Mesenchymal stem cell (in vitro differentiated cells and primary cell): ENCODE measurements at regions not wholly inside any gene's neighbourhood (a gene's known extent, or its start where the extent isn't known, plus 50 kb on each side); places are given as distances from the start of the nearest gene placed in this dataset.

Experiments used
- DNase-seq: peaks from one replicate; pipeline ENCODE4 v3.0.0-alpha.2; 2013
- H2AFZ ChIP-seq: one replicate; pipeline ENCODE4 v1.6.1; 2013; ENCODE audit warnings: low read depth, mild to moderate bottlenecking, control low read depth, inconsistent platforms, low read length, moderate library complexity
- H2AK5ac ChIP-seq: 2 replicates; pipeline ENCODE4 v1.6.1; 2013; ENCODE audit warnings: low read length, moderate library complexity, mild to moderate bottlenecking, inconsistent platforms; ENCODE audit not compliant: severe bottlenecking
- H2BK120ac ChIP-seq: one replicate; pipeline ENCODE4 v1.6.1; 2013; ENCODE audit warnings: low read depth, mild to moderate bottlenecking, inconsistent platforms, low read length, moderate library complexity
- H2BK12ac ChIP-seq, 2 experiments: one replicate each; pipeline ENCODE4 v1.6.1; 2013; ENCODE audit warnings: inconsistent platforms in 2 of 2, low read length in 2 of 2, mild to moderate bottlenecking in 2 of 2, moderate library complexity in 2 of 2, control low read depth in 1 of 2
- H2BK15ac ChIP-seq: one replicate; pipeline ENCODE4 v1.6.1; 2013; ENCODE audit warnings: mild to moderate bottlenecking, low read depth, inconsistent platforms; ENCODE audit not compliant: poor library complexity, severe bottlenecking
- H2BK5ac ChIP-seq: 2 replicates; pipeline ENCODE4 v1.6.1; 2013; ENCODE audit warnings: low read depth, mild to moderate bottlenecking, low read length, control low read depth, inconsistent platforms; ENCODE audit not compliant: poor library complexity, severe bottlenecking
- H3K14ac ChIP-seq, 2 experiments: one replicate each; pipeline ENCODE4 v1.6.1; 2013; ENCODE audit warnings: inconsistent platforms in 2 of 2, low read length in 2 of 2, control low read depth in 1 of 2, mild to moderate bottlenecking in 1 of 2, moderate library complexity in 1 of 2
- H3K18ac ChIP-seq, 2 experiments: one replicate each; pipeline ENCODE4 v1.6.1; 2013; ENCODE audit warnings: inconsistent platforms in 2 of 2, low read length in 2 of 2, control low read depth in 1 of 2, low read depth in 1 of 2, mild to moderate bottlenecking in 1 of 2
- H3K23ac ChIP-seq, 2 experiments: one replicate each; pipeline ENCODE4 v1.6.1; 2013; ENCODE audit warnings: inconsistent platforms in 2 of 2, low read length in 2 of 2, mild to moderate bottlenecking in 2 of 2, moderate library complexity in 2 of 2, control low read depth in 1 of 2
- H3K27ac ChIP-seq: 2 replicates; pipeline ENCODE4 v1.5.1; 2013; ENCODE audit warnings: mild to moderate bottlenecking, moderate library complexity, low read length, control low read depth, inconsistent platforms; ENCODE audit not compliant: poor library complexity, severe bottlenecking
- H3K27me3 ChIP-seq, 2 experiments: 2 replicates each; pipeline versions ENCODE4 v1.6.1 to v1.7.0; 2013; ENCODE audit warnings: low read length in 2 of 2, mild to moderate bottlenecking in 2 of 2, moderate library complexity in 2 of 2, control low read depth in 1 of 2, inconsistent platforms in 1 of 2; ENCODE audit not compliant: control insufficient read depth in 1 of 2, insufficient read depth in 1 of 2
- H3K36me3 ChIP-seq, 2 experiments: 2 replicates each; pipeline versions ENCODE4 v1.6.1 to v1.7.0; 2013; ENCODE audit warnings: low read length in 2 of 2, control low read depth in 1 of 2, inconsistent platforms in 1 of 2, low read depth in 1 of 2, mild to moderate bottlenecking in 1 of 2; ENCODE audit not compliant: insufficient read depth in 2 of 2, control insufficient read depth in 1 of 2
- H3K4ac ChIP-seq, 2 experiments: one replicate each; pipeline ENCODE4 v1.6.1; 2013; ENCODE audit warnings: inconsistent platforms in 2 of 2, low read length in 2 of 2, mild to moderate bottlenecking in 2 of 2, moderate library complexity in 2 of 2, control low read depth in 1 of 2, low read depth in 1 of 2
- H3K4me1 ChIP-seq: 2 replicates; pipeline ENCODE4 v1.6.1; 2013; ENCODE audit warnings: low read depth, low read length, control low read depth; ENCODE audit not compliant: control insufficient read depth, insufficient read depth
- H3K4me2 ChIP-seq: 2 replicates; pipeline ENCODE4 v1.6.1; 2013; ENCODE audit warnings: low read length, mild to moderate bottlenecking, inconsistent platforms; ENCODE audit not compliant: poor library complexity, severe bottlenecking
- H3K4me3 ChIP-seq, 2 experiments: 2 replicates each; pipeline versions ENCODE4 v1.5.1 to v1.7.0; 2013; ENCODE audit warnings: low read length in 2 of 2, mild to moderate bottlenecking in 2 of 2, control low read depth in 1 of 2, low read depth in 1 of 2; ENCODE audit not compliant: insufficient read depth in 1 of 2
- H3K79me1 ChIP-seq: replicated peaks from 2 replicates; pipeline ENCODE4 v1.6.1; 2013; ENCODE audit warnings: mild to moderate bottlenecking, control low read depth, low read length, inconsistent platforms; ENCODE audit not compliant: poor library complexity, severe bottlenecking
- H3K9ac ChIP-seq: 2 replicates; pipeline ENCODE4 v1.7.0; 2013; ENCODE audit warnings: mild to moderate bottlenecking, low read length, moderate library complexity
- H3K9me3 ChIP-seq: 2 replicates; pipeline ENCODE4 v1.7.0; 2013; ENCODE audit warnings: mild to moderate bottlenecking, low read length; ENCODE audit not compliant: control insufficient read depth
- H4K8ac ChIP-seq: one replicate; pipeline ENCODE4 v1.6.1; 2013; ENCODE audit warnings: inconsistent platforms, mild to moderate bottlenecking, low read length, moderate library complexity
- H4K91ac ChIP-seq: one replicate; pipeline ENCODE4 v1.6.1; 2013; ENCODE audit warnings: mild to moderate bottlenecking, low read length, inconsistent platforms
- WGBS: methylation state at CpG from one replicate; pipeline ENCODE4 v1.1.7; 2013; ENCODE audit warnings: mixed read lengths; 5-methylcytosine and 5-hydroxymethylcytosine counted together

- no peak overlapping the region for H3K14ac ChIP-seq
- no peak overlapping the region for H3K4me3 ChIP-seq
- H2BK15ac ChIP-seq: no peak overlapping the region
- H3K27ac ChIP-seq: no peak overlapping the region
- H4K91ac ChIP-seq: no peak overlapping the region
- H3K4ac ChIP-seq: no peak overlapping the region
- H3K9me3 ChIP-seq: peaks cover 12% of the 10 kb centered on the region
- H3K4me1 ChIP-seq: no peaks in the 10 kb centered on the region
- no peak overlapping the region for H2BK12ac ChIP-seq
- H2BK120ac ChIP-seq: no peak overlapping the region
- H2AK5ac ChIP-seq: no peak overlapping the region
- H3K9ac ChIP-seq: no peak overlapping the region
- H2AFZ ChIP-seq: no peak overlapping the region
- H3K79me1 ChIP-seq: no peaks in the 10 kb centered on the region
- H3K4me2 ChIP-seq: no peak overlapping the region
- no peak for DNase-seq
- H2BK5ac ChIP-seq: no peak overlapping the region
- H3K36me3 ChIP-seq: no peaks in the 10 kb centered on the region
- H4K8ac ChIP-seq: no peak overlapping the region
- H3K18ac ChIP-seq: no peak overlapping the region
- no peaks in the 10 kb centered on the region for H3K27me3 ChIP-seq
- no peak overlapping the region for H3K23ac ChIP-seq
Observed at GRCh38 chr14:29475641-29476040, 452.0 kb downstream of the PRKD1 start.

- Histone ChIP-seq H2BK12ac (no peak overlapping the region), H3K4me2 (no peak overlapping the region), H3K9ac (no peak overlapping the region), H3K18ac (no peak overlapping the region), H3K23ac (no peak overlapping the region), H2BK120ac (no peak overlapping the region), H4K8ac (no peak overlapping the region), H3K27ac (no peak overlapping the region), H3K14ac (no peak overlapping the region), H2AK5ac (no peak overlapping the region), H3K4me3 (no peak overlapping the region), H3K4me1 (no peaks in the 10 kb centered on the region), H3K9me3 (no peaks in the 10 kb centered on the region), H3K27me3 (no peaks in the 10 kb centered on the region), H3K79me1 (no peaks in the 10 kb centered on the region), H3K36me3 (no peaks in the 10 kb centered on the region), H4K91ac (no peak overlapping the region), H2AFZ (no peak overlapping the region), H3K4ac (no peak overlapping the region), H2BK15ac (no peak overlapping the region), H2BK5ac (no peak overlapping the region)
- 77% methylated on average over 3 of the region's 4 CpGs for WGBS
- DNase-seq: no peak
Observed at GRCh38 chr14:29486132-29486531, 441.5 kb downstream of the PRKD1 start.

- H3K23ac ChIP-seq: no peak overlapping the region
- H2BK5ac ChIP-seq: no peak overlapping the region
- H3K27ac ChIP-seq: no peak overlapping the region
- H3K27me3 ChIP-seq: no peaks in the 10 kb centered on the region
- no peak overlapping the region for H3K4me3 ChIP-seq
- no peaks in the 10 kb centered on the region for H3K36me3 ChIP-seq
- no peak overlapping the region for H2BK120ac ChIP-seq
- 69% methylated on average over 4 of the region's 4 CpGs for WGBS
- H2AFZ ChIP-seq: no peak overlapping the region
- no peak overlapping the region for H4K8ac ChIP-seq
- H3K9ac ChIP-seq: no peak overlapping the region
- H3K9me3 ChIP-seq: no peaks in the 10 kb centered on the region
- no peak overlapping the region for H3K4ac ChIP-seq
- H3K4me1 ChIP-seq: no peaks in the 10 kb centered on the region
- H3K4me2 ChIP-seq: no peak overlapping the region
- H3K79me1 ChIP-seq: no peaks in the 10 kb centered on the region
- no peak overlapping the region for H2BK15ac ChIP-seq
- no peak overlapping the region for H2BK12ac ChIP-seq
- H4K91ac ChIP-seq: no peak overlapping the region
- no peak for DNase-seq
- no peak overlapping the region for H2AK5ac ChIP-seq
- no peak overlapping the region for H3K14ac ChIP-seq
- no peak overlapping the region for H3K18ac ChIP-seq
Observed at GRCh38 chr14:29489911-29490425, 437.7 kb downstream of the PRKD1 start.

GRCh38 chr14:29493849-29494248 lies 433.8 kb downstream of the PRKD1 start:
- no peaks in the 10 kb centered on the region for H3K9me3 ChIP-seq
- no peak overlapping the region for H3K4me3 ChIP-seq
- no peak overlapping the region for H2BK5ac ChIP-seq
- H3K4me1 ChIP-seq: no peaks in the 10 kb centered on the region
- H3K4ac ChIP-seq: no peak overlapping the region
- no peak overlapping the region for H2AK5ac ChIP-seq
- DNase-seq: no peak
- H2BK120ac ChIP-seq: no peak overlapping the region
- no peaks in the 10 kb centered on the region for H3K36me3 ChIP-seq
- no peak overlapping the region for H3K14ac ChIP-seq
- H3K27ac ChIP-seq: no peak overlapping the region
- H3K27me3 ChIP-seq: no peaks in the 10 kb centered on the region
- H2BK15ac ChIP-seq: no peak overlapping the region
- H3K9ac ChIP-seq: no peak overlapping the region
- 81% methylated on average over 3 of the region's 4 CpGs for WGBS
- H3K4me2 ChIP-seq: no peak overlapping the region
- H3K18ac ChIP-seq: no peak overlapping the region
- H2AFZ ChIP-seq: no peak overlapping the region
- H4K8ac ChIP-seq: no peak overlapping the region
- H3K79me1 ChIP-seq: no peaks in the 10 kb centered on the region
- no peak overlapping the region for H4K91ac ChIP-seq
- H2BK12ac ChIP-seq: no peak overlapping the region
- no peak overlapping the region for H3K23ac ChIP-seq
